Activated CD8-positive, alpha-beta memory T cell treated with anti-CD3 and anti-CD28 coated beads for 1 hour (primary cell): ENCODE measurements at regions not wholly inside any gene's neighbourhood (a gene's known extent, or its start where the extent isn't known, plus 50 kb on each side); places are given as distances from the start of the nearest gene placed in this dataset.

Experiments used
- DNase-seq, 2 donors: peaks; one replicate each; pipeline ENCODE4 v3.0.0-alpha.2; 2020; ENCODE audit warnings: low read depth in 1 of 2; ENCODE audit errors: extremely low read depth in 1 of 2

GRCh38 chr7:130910949-130911944 lies 177.2 kb upstream of the KLF14 start:
- no peak for DNase-seq

GRCh38 chr7:130912082-130912861 lies 178.3 kb upstream of the KLF14 start:
- DNase-seq = no peak

- peak; percentile 58 to 70 for DNase-seq
Measured at GRCh38 chr7:130912862-130913638, 179.0 kb upstream of the KLF14 start.

- no peak for DNase-seq
Measured at GRCh38 chr7:130913639-130914553, 179.9 kb upstream of the KLF14 start.

- DNase-seq = no peak
Measured at GRCh38 chr7:130914554-130915294, 180.7 kb upstream of the KLF14 start.

GRCh38 chr7:130917669-130918128 lies 183.7 kb upstream of the KLF14 start:
- no peak for DNase-seq

GRCh38 chr7:130918129-130919052 lies 184.4 kb upstream of the KLF14 start:
- no peak for DNase-seq

- no peak for DNase-seq
Measured at GRCh38 chr7:130919316-130920103, 185.5 kb upstream of the KLF14 start.

- DNase-seq = no peak
Measured at GRCh38 chr7:130920122-130920521, 186.1 kb upstream of the KLF14 start.

GRCh38 chr7:130921391-130922180 lies 187.6 kb upstream of the KLF14 start:
- no peak for DNase-seq

- DNase-seq = no peak
Measured at GRCh38 chr7:130922206-130923112, 188.5 kb upstream of the KLF14 start.

- DNase-seq = no peak
Measured at GRCh38 chr7:130923365-130923764, 189.4 kb upstream of the KLF14 start.

- DNase-seq = no peak
Measured at GRCh38 chr7:130923930-130924329, 189.9 kb upstream of the KLF14 start.

GRCh38 chr7:130925136-130925794 lies 191.3 kb upstream of the KLF14 start:
- DNase-seq = no peak
